ENCODE measurements at regions not wholly inside any gene's neighbourhood (a gene's known extent, or its start where the extent isn't known, plus 50 kb on each side); places are given as distances from the start of the nearest gene placed in this dataset.

DNA sequence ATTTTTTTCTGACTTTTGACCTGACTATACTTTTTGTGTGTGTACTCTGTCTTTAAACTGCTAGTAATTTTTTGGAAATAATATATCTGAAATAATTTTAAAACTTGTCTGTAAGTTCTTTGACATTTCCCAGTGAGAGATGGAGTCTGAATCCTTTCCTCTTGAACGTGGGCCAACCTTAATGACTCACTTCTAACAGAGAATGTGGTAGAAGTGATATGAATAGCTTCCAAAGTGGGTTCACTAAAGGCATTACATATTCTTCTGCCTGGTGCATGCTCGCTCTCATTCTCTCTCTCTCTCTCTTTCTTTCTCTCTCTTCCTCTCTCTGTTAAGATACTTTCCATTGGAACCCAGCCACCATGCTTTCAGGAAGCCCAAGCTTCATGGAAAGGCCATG, 108.7 kb upstream of the FERMT1 start:
- DNase-seq (ENCODE audit: low read depth): peak; percentile 27

DNA sequence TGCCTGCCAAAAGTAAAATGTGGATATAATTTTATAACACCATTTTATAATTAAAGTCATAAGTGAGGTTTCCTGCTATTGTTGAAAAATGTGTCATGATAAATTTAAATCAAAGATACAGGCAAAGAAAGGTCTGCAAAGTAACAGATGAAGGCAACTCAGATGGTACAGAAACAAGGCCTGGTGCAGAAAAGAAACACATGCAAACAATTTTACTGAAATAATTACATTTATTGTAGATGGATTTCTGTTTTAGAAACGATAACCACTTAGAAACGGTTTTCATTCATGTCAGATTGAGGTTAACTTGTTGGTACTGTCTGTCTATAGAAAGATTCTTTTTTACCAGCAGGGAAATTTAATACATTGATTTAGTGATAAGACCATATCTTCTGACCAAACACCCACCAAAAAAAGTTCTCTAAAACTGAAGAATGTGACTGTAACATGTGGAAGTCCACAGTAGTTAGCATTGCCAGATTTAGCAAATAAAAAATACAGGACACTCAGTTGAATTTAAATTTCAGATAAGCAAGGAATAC, 105.5 kb upstream of the FERMT1 start:
- DNase-seq (ENCODE audit: low read depth): no peak

DNA sequence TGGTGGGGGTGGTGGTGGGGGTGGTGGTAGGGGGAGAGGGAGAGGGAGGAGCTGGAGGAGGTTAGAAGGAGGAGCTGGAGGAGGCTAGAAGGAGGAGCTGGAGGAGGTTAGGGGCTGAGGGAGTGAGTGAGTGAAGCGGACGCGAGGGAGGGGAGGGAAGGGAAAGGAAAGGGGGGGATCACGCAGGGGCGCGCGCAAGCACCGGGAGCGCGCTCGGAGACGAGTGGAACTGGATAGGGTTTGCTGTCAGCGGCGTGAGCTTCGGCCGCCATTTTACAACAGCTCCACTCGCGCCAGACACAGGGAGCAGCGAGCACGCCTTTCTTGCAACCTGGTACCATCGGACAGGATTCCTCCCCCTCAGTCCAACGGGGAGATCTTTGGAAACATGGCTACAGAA, 90.5 kb upstream of the FERMT1 start:
- DNase-seq (ENCODE audit: low read depth): no peak

DNA sequence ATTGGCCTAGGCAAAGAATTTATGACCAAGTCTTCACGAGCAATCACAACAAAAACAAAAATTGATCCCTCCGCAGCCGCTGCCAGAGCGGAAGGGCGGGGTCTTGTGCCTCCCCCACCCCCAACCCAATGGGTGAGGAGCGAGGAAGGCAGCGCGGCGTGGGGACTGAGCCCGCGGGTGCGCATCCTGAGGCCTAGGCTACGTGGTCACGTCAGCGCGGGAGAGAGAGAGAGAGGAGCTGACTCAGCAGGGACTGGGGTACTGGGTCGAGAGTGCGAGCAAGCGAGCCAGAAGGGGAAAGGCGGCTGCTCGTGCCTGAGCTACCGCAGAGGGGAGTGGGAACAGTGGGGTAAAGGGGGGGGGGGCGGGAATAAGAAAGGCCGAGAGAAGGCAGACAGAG, 90.1 kb upstream of the FERMT1 start:
- DNase-seq (ENCODE audit: low read depth): no peak

DNA sequence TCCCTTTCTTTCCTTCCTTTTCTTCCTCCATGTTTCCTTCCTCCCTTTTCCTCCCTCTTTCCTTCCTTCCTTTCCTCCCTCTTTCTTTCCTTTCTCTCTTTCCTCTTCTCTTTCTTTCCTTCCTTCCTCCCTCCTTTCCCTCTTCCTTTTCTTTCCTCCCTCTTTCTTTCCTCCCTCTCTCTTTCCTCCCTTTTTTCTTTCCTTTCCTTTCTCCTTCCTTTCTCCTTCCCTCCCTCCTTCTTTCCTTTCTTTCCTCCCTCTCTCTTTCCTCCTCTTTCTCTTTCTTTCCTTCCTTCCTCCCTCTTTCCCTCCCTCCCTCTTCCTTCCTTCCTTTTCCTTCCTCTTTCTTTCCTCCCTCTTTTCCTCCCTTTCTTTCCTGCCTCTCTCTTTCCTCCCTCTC, 86.3 kb upstream of the FERMT1 start:
- no peak for DNase-seq (ENCODE audit: low read depth)

DNA sequence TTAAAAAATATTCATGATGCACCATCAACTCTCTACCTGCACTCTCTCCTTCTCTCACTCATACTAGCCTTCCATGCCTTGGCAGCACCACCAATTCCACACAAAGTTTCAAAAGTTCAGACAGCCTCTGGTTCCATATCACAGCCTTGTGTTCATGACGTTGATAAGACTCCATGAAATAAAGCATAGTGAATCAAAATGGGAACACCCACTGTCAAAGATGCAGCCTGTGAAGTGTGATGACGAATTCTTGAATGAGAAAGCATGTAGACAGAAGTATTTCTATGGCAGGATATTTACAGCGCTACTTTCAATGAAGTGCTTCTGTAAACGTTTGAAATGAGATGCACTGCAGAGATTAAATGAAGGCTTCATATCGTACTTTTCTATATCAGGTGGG, 77.3 kb upstream of the FERMT1 start:
- no peak for DNase-seq (ENCODE audit: low read depth)

DNA sequence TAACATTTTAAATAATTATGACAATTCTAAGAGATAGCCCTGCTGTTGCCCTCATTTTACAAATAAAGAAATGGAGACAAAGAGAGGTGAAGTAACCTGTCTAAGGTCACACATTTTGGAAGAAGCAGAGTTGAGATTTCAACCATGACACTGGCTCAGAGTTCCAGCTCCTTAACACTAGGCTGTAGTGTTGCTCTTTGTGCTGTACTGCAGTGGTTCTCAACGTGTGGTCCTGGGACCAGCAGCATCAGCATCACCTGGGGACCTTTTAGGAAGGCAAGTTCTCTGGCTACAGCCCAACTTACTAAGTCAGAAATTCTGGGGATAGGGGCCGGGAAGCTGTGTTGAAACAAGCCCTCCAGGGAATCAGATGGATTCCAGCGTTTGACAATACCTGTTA, 62.4 kb upstream of the FERMT1 start:
- no peak for DNase-seq (ENCODE audit: low read depth)

DNA sequence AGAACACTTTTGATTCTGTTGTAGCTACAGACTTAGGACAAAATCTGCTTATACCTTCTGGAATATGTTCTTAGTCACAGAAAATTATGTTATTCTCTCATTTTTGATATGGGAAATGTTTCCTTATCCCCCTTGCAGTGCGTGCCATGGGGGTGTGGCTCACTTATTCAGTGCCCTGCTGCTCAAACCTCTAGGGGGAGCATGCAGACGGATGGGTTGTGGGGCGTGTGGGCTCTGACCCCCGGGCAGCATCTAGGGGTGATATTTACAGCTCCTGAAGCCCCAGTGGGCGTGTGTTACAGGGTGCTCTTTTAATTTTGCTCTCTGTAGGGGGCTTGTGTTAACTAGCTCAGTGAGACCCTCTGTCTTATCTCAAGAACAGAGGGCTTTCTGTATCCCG, 61.3 kb upstream of the FERMT1 start:
- DNase-seq (ENCODE audit: low read depth): no peak

DNA sequence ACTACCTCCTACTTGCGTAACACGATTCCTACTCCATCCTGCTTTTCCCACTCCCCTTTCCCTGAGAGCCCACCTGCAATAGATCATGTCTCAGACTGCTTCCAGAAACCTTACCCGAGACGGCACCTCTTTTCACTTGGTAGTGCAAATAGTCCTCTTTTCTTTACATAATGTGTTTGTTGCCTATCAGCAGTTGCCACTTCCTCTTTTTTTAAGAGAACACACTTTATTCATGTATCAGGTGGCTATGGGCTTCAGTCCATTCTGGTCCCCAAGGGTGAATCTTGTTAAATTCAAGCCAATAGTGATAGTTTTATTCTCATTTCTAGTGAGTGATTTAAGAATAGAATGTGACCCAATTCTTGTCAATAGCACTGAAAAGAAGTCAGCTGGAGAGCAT, 57.7 kb upstream of the FERMT1 start:
- no peak for DNase-seq (ENCODE audit: low read depth)

DNA sequence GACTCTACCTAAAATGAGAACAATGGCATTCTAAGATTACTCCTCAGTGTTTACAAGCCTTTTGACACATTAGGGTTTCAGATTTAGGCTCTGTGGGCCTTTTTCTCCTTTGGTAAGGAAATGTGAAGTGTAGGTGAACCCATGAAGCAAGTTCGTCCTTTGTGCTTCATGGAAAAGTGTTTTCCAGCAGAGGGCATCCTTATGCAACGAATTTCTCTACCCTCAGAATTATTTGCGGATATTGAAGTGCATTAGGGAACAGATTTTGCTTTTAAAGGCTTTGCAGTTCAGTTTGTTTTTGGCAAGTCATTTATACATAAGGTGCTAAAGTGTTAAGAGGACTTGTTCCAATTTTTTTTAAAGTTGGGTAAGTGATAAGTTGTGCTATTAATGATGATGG, 55.7 kb upstream of the FERMT1 start:
- peak; percentile 21 for DNase-seq (ENCODE audit: low read depth)

DNA sequence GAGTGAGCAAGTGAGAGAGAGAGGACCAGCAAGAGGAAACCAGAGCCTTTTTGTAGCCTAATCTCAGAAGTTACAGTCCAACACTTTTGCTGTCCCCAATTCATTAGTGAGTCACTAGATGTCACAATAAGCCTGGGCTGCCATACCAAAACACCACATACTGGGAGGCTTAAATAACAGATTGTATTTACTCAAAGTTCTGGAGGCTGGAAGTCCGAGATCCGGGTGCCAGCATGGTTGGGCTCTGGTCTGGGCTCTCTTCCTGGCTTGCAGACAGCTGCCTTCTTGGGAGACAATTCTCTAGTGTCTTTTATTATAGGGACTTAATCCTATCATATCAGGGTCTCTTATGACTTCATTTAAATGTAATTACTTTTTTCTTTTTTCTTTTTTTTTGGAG, 50.7 kb upstream of the FERMT1 start:
- DNase-seq (ENCODE audit: low read depth): no peak
